PC-9 (cell line): ENCODE measurements at regions not wholly inside any gene's neighbourhood (a gene's known extent, or its start where the extent isn't known, plus 50 kb on each side); places are given as distances from the start of the nearest gene placed in this dataset.

Source experiments
- BruUV-seq: library from RNA; stranded (reverse); fragments of 400-500 nt; replicated peaks from 2 replicates; lab custom pipeline; 2021; lab: Mats Ljungman, UMichigan
- CTCF ChIA-PET: fragments of 300-600 bp; sonication (Branson Sonifier 250); formaldehyde crosslinking; loops from one replicate; lab custom pipeline; 2022; ENCODE audit warnings: antibody characterized with exemption; lab: Charles Lee
- POLR2A ChIA-PET: fragments of 300-600 bp; sonication (Branson Sonifier 250); formaldehyde crosslinking; loops from one replicate; lab custom pipeline; 2022; ENCODE audit warnings: antibody characterized with exemption; ENCODE audit not compliant: unreplicated experiment; lab: Charles Lee
- DNase-seq, 2 experiments: peaks; one replicate each; pipeline versions ENCODE4 v3.0.0 to v3.0.0-alpha.2; 2015 to 2022; ENCODE audit warnings: mixed read lengths in 1 of 2
- H2AFZ ChIP-seq: fragments of 200-600 bp; sonication (generic); 2 replicates; pipeline ENCODE4 v1.8.1; 2017; ENCODE audit warnings: antibody characterized with exemption
- H3F3A ChIP-seq: fragments of 200-600 bp; sonication (generic); 2 replicates; pipeline ENCODE4 v1.8.1; 2017; ENCODE audit warnings: antibody characterized with exemption, mild to moderate bottlenecking, low read depth; ENCODE audit not compliant: insufficient read depth
- H3K27ac ChIP-seq: fragments of 200-600 bp; sonication (generic); 2 replicates; pipeline ENCODE4 v1.6.1; 2016; ENCODE audit warnings: mixed run types
- H3K27me3 ChIP-seq: fragments of 200-600 bp; sonication (generic); 2 replicates; pipeline ENCODE4 v1.6.1; 2016; ENCODE audit warnings: low read depth, mixed run types; ENCODE audit not compliant: insufficient read depth
- H3K36me3 ChIP-seq: fragments of 200-600 bp; sonication (generic); 2 replicates; pipeline ENCODE4 v1.6.1; 2016; ENCODE audit warnings: low read depth, mixed run types
- H3K4me1 ChIP-seq: fragments of 200-600 bp; sonication (generic); replicated peaks from 2 replicates; pipeline ENCODE4 v1.6.1; 2016; ENCODE audit warnings: mixed run types; ENCODE audit not compliant: insufficient read depth
- H3K4me2 ChIP-seq: fragments of 200-600 bp; sonication (generic); 2 replicates; pipeline ENCODE4 v1.6.1; 2017; ENCODE audit warnings: mixed run types
- H3K4me3 ChIP-seq: fragments of 200-600 bp; sonication (generic); 2 replicates; pipeline ENCODE4 v1.6.1; 2016; ENCODE audit warnings: mixed run types
- H3K79me2 ChIP-seq: fragments of 200-600 bp; sonication (generic); 2 replicates; pipeline ENCODE4 v1.6.1; 2017; ENCODE audit warnings: low read depth, mixed run types
- H3K9me2 ChIP-seq: fragments of 200-600 bp; sonication (generic); 2 replicates; pipeline ENCODE4 v1.8.1; 2017; ENCODE audit warnings: mild to moderate bottlenecking; ENCODE audit not compliant: insufficient read depth
- H3K9me3 ChIP-seq: fragments of 200-600 bp; sonication (generic); 2 replicates; pipeline ENCODE4 v1.8.1; 2016; ENCODE audit warnings: low read depth; ENCODE audit not compliant: insufficient read depth
- H4K20me1 ChIP-seq: fragments of 200-600 bp; sonication (generic); 2 replicates; pipeline ENCODE4 v1.8.1; 2017; ENCODE audit not compliant: insufficient read depth
- EZH2 ChIP-seq: fragments of 200-600 bp; sonication (generic); IDR thresholded peaks from 2 replicates; pipeline ENCODE4 v1.8.0; 2017; ENCODE audit warnings: antibody characterized with exemption, low read depth
- intact Hi-C: fragments of 100-400 bp; cut with micrococcal nuclease; formaldehyde crosslinking; loops from one replicate; pipeline ENCODE4 v1.10.0; 2022; ENCODE audit not compliant: unreplicated experiment
- TF ChIP-seq, protein P1 (sequence below): fragments of 200-600 bp; sonication (generic); conservative IDR thresholded peaks from 2 replicates; pipeline ENCODE4 v1.6.1; 2017; ENCODE audit warnings: mixed run types, antibody characterized with exemption, mild to moderate bottlenecking, moderate library complexity

DNA sequence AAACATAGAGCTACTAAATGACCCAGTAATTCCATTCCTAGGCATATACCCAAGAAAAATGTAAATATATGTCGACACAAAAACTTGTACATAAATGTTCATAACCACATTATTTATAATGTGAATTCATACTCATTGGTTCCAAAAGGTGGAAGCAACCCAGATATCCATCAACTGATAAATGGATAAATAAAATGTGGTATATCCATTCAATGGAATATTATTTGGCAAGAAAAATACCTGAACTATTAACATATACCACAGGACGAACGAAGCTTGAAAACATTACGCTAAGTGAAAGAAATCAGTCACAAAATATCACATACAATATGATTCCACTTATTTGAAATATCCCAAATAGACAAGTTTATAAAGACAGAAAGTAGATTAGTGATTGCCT is 99.0 kb upstream of the SOX5 start:
- Histone ChIP-seq H3K4me3 (no peak overlapping the region), H2AFZ (no peak overlapping the region), H4K20me1 (no peaks in the 10 kb centered on the region), H3K9me3 (peaks cover 3% of the 10 kb centered on the region; the same call in 1 of the 2 replicates), H3K27me3 (peaks cover 5% of the 10 kb centered on the region; the same call in 1 of the 2 replicates), H3K79me2 (no peaks in the 10 kb centered on the region), H3F3A (no peaks in the 10 kb centered on the region), H3K27ac (no peak overlapping the region), H3K9me2 (no peaks in the 10 kb centered on the region; the same call in 1 of the 2 replicates), H3K36me3 (no peaks in the 10 kb centered on the region), H3K4me1 (no peaks in the 10 kb centered on the region), H3K4me2 (no peak overlapping the region)
- POLR2A ChIA-PET, result no interaction called here
- TF ChIP-seq, protein P1, sequence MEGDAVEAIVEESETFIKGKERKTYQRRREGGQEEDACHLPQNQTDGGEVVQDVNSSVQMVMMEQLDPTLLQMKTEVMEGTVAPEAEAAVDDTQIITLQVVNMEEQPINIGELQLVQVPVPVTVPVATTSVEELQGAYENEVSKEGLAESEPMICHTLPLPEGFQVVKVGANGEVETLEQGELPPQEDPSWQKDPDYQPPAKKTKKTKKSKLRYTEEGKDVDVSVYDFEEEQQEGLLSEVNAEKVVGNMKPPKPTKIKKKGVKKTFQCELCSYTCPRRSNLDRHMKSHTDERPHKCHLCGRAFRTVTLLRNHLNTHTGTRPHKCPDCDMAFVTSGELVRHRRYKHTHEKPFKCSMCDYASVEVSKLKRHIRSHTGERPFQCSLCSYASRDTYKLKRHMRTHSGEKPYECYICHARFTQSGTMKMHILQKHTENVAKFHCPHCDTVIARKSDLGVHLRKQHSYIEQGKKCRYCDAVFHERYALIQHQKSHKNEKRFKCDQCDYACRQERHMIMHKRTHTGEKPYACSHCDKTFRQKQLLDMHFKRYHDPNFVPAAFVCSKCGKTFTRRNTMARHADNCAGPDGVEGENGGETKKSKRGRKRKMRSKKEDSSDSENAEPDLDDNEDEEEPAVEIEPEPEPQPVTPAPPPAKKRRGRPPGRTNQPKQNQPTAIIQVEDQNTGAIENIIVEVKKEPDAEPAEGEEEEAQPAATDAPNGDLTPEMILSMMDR, result no peak
- TF ChIP-seq EZH2, result no peak
- no TSS peak for BruUV-seq
- intact Hi-C loops, result no loop called here
- CTCF ChIA-PET, result no interaction called here
- no peak for DNase-seq

DNA sequence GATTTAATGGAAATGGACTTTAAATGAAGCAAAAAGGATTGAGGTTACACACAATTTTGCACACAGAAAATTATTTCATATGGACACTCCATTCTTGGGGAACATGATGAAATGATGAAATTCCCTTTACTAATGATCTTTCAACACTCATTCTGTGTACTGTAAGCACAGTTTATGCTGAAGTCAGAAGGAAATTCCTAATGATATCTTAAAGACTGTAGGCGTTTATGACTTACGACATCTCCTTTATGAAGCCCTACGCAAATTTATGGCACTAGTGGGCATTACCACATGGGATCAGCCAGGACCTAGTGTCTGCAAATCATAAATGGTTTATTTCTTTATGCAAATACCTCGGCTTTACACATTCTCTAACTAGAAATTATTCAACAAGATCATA is 97.9 kb upstream of the SOX5 start:
- H3K4me1 ChIP-seq, result no peaks in the 10 kb centered on the region
- intact Hi-C loops, result no loop called here
- CTCF ChIA-PET, result no interaction called here

DNA sequence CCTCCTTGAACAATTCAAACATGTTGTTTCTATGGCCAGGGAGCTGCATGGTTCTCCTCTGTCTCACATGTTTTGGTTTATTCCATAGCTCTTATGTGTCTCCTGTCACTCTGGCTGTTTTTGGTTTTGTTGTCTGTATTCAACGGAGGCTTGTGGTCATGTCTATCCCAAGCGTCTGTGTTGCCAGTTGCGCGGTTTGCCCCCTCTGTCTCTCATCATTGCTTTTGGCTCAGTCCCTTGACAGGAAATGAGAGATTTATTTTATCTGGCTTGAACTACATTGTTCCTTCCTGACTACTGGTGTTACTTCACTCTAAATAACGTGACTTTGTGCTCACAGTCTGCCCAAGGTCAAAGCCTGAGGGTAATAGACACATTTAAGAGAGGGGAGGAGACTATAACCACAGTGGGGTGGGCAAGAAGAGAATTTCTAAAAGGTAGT is 96.4 kb upstream of the SOX5 start:
- no peak overlapping the region for H3K27ac ChIP-seq
- CTCF ChIA-PET, result no interaction called here
- H3K79me2 ChIP-seq, result no peaks in the 10 kb centered on the region
- no peak overlapping the region for H3K4me3 ChIP-seq
- no peaks in the 10 kb centered on the region; the same call in 1 of the 2 replicates for H3K9me2 ChIP-seq
- BruUV-seq, result no TSS peak
- no peak for DNase-seq
- POLR2A ChIA-PET, result no interaction called here
- peaks cover 5% of the 10 kb centered on the region; the same call in 1 of the 2 replicates for H3K27me3 ChIP-seq
- intact Hi-C loops, result no loop called here
- H3F3A ChIP-seq, result no peaks in the 10 kb centered on the region
- H3K4me1 ChIP-seq, result no peaks in the 10 kb centered on the region
- TF ChIP-seq EZH2, result no peak
- TF ChIP-seq, protein P1, result no peak
- H3K4me2 ChIP-seq, result no peak overlapping the region
- no peak overlapping the region for H2AFZ ChIP-seq
- H4K20me1 ChIP-seq, result no peaks in the 10 kb centered on the region
- H3K9me3 ChIP-seq, result peaks cover 3% of the 10 kb centered on the region; the same call in 1 of the 2 replicates
- H3K36me3 ChIP-seq, result no peaks in the 10 kb centered on the region

More for the DNA sequence above, 97.9 kb upstream of the SOX5 start:
- H3F3A ChIP-seq, result no peaks in the 10 kb centered on the region
- BruUV-seq, result no TSS peak
- H3K27me3 ChIP-seq, result peaks cover 5% of the 10 kb centered on the region; the same call in 1 of the 2 replicates
- H2AFZ ChIP-seq, result 0 out of 2 replicates have a peak overlapping the region, but pooled peaks have one; percentile 52
- no peaks in the 10 kb centered on the region for H3K36me3 ChIP-seq
- H3K4me3 ChIP-seq, result no peak overlapping the region
- TF ChIP-seq, protein P1, result no peak
- TF ChIP-seq EZH2, result no peak
- H3K9me2 ChIP-seq, result no peaks in the 10 kb centered on the region; the same call in 1 of the 2 replicates
- H3K27ac ChIP-seq, result no peak overlapping the region
- no peak for DNase-seq
- H3K9me3 ChIP-seq, result peaks cover 3% of the 10 kb centered on the region; the same call in 1 of the 2 replicates
- POLR2A ChIA-PET, result no interaction called here
- no peak overlapping the region for H3K4me2 ChIP-seq
- no peaks in the 10 kb centered on the region for H3K79me2 ChIP-seq
- no peaks in the 10 kb centered on the region for H4K20me1 ChIP-seq
